Adrenal gland (tissue), 9 donors: ENCODE measurements at regions not wholly inside any gene's neighbourhood (a gene's known extent, or its start where the extent isn't known, plus 50 kb on each side); places are given as distances from the start of the nearest gene placed in this dataset.

ENCODE experiments used
- DNase-seq, 7 donors: peaks; one replicate each; pipeline ENCODE4 v3.0.0-alpha.2; 2019 to 2020
- H3K27ac ChIP-seq, 5 donors: fragments of 200-600 bp; sonication (generic) in 4 of 5; 1 replicate in 3 of 5; 2 replicates in 2 of 5; pipeline versions ENCODE4 v1.5.1 to v1.8.0; 2016 to 2020; ENCODE audit warnings: mild to moderate bottlenecking in 1 of 5
- H3K27me3 ChIP-seq: fragments of 200-600 bp; 2 replicates; pipeline ENCODE4 v1.8.0; 2021
- H3K36me3 ChIP-seq, 2 donors: fragments of 200-600 bp; replicated peaks in 1 of 2; 1 replicate in 1 of 2; 2 replicates in 1 of 2; pipeline versions ENCODE4 v1.5.1 to v1.8.0; 2018 to 2022
- H3K4me1 ChIP-seq, 2 donors: fragments of 200-600 bp; replicated peaks in 1 of 2; 1 replicate in 1 of 2; 2 replicates in 1 of 2; pipeline versions ENCODE4 v1.5.1 to v1.8.0; 2018 to 2021
- H3K4me3 ChIP-seq, 4 donors: fragments of 200-600 bp; sonication (generic) in 3 of 4; one replicate each; pipeline ENCODE4 v1.5.1; 2016 to 2018
- H3K9me3 ChIP-seq, 3 donors: fragments of 200-600 bp; sonication (generic) in 1 of 3; replicated peaks in 1 of 3; 1 replicate in 2 of 3; 2 replicates in 1 of 3; pipeline versions ENCODE4 v1.5.1 to v1.8.0; 2016 to 2021
- CTCF ChIP-seq, 6 experiments: fragments of 450-650 bp in 4 of 6; fragments of 200-600 bp in 2 of 6; sonication (generic) in 1 of 6; IDR thresholded peaks; 1 replicate in 5 of 6; 2 replicates in 1 of 6; pipeline versions ENCODE4 v1.5.1 to v1.8.0; 2016 to 2021; ENCODE audit warnings: antibody characterized with exemption in 6 of 6, mild to moderate bottlenecking in 2 of 6, moderate library complexity in 1 of 6
- POLR2A ChIP-seq, 2 donors: fragments of 450-650 bp; IDR thresholded peaks; one replicate each; pipeline ENCODE4 v1.6.1; 2017; ENCODE audit warnings: antibody characterized with exemption in 2 of 2, mild to moderate bottlenecking in 2 of 2, moderate library complexity in 1 of 2
- WGBS, 4 donors: extraction: QIAGEN DNeasy Blood & Tissue Kit in 2 of 4; methylation state at CpG; one replicate each; pipeline versions ENCODE4 v1.1.5 to v1.1.7; 2013 to 2017; 5-methylcytosine and 5-hydroxymethylcytosine counted together
- intact Hi-C, 2 donors: fragments of 100-400 bp; cut with DNase I; formaldehyde crosslinking; loops; one replicate each; pipeline versions ENCODE4 v1.14.1 to v1.15.0; 2022 to 2023
- donor health status: healthy with polysubstance abuse.
- donor health status: Bipolar disorder and iron deficiency.
- donor health status: DM: yes; HTN: yes; CAD: no.
- donor health status: DM: no; HTN: no; CAD: no.
- donor health status: DM: no; HTN: no; CAD: no.

- Histone ChIP-seq H3K9me3 (no peaks in the 10 kb centered on the region), H3K27me3 (no peaks in the 10 kb centered on the region), H3K4me3 (no peak overlapping the region), H3K36me3 (no peaks in the 10 kb centered on the region), H3K4me1 (no peaks in the 10 kb centered on the region), H3K27ac (no peak overlapping the region)
- intact Hi-C loops = loop anchor here in 1 of 2 donors (10.0 kb wide), 1 partner anchor 135 kb away; no protein-coding TSS in a partner anchor
- TF ChIP-seq CTCF (IDR thresholded peaks at IDR 0.05) (no peak), POLR2A (IDR thresholded peaks at IDR 0.05) (no peak)
- WGBS, 4 donors = 48 to 65% (median 61%) methylated on average over 2 of the region's 2 CpGs
- DNase-seq = no peak
These were observed 565.1 kb downstream of the PIK3C3 start for GRCh38 chr18:42520138-42520537.

DNA sequence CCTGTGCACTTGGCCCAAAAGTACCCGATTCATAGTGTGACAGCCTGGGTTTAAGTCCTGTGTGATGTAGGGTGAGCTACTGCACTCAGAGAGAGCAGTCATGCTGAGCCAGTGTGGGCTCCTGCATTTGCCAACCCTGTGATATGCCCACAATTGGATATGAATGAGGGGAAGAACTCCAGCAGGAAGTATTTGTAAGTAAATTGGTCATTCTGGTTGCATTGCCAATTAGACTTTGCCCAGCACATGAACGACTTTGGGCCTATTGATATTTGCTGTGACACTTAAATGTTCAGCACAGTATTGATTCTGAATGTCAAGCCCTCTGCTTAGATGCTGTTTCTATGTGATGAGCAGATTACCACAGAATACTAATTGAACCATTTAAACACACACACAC, 570.9 kb downstream of the PIK3C3 start:
- intact Hi-C loops = loop anchor here in 1 of 2 donors (10.0 kb wide), 1 partner anchor 141 kb away; no protein-coding TSS in a partner anchor
- no peaks in the 10 kb centered on the region for H3K36me3 ChIP-seq
- H3K9me3 ChIP-seq = no peaks in the 10 kb centered on the region
- no peak for TF ChIP-seq POLR2A (IDR thresholded peaks at IDR 0.05)
- TF ChIP-seq CTCF (IDR thresholded peaks at IDR 0.05) = no peak
- WGBS, 4 donors = 60 to 73% (median 69%) methylated on average over 2 of the region's 2 CpGs
- H3K27ac ChIP-seq = no peak overlapping the region
- DNase-seq = no peak
- no peak overlapping the region for H3K4me3 ChIP-seq
- H3K4me1 ChIP-seq = no peaks in the 10 kb centered on the region
- no peaks in the 10 kb centered on the region for H3K27me3 ChIP-seq

DNA sequence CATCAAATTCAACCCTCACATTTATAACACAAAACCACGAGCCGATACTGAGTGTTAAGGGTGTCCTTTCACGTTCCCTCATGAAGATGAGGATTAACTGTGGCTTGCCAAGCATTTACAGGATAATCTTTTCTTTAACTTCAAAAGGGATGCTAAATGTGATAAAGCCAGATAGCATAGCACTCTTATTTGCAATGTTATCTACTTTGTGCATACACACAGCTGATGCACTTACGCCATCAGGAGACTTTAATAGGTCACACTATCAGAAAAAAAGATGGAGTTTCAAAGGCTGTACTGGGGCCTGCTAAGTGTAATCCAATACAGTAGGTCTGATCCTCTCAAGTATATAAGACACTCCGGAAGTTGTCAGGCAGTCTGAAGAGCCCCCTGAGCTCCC, 572.7 kb downstream of the PIK3C3 start:
- intact Hi-C loops = loop anchor here in 1 of 2 donors (10.0 kb wide), 1 partner anchor 143 kb away; no protein-coding TSS in a partner anchor
- no peak overlapping the region for H3K4me3 ChIP-seq
- TF ChIP-seq POLR2A (IDR thresholded peaks at IDR 0.05) (no peak), CTCF (IDR thresholded peaks at IDR 0.05) (no peak)
- no peaks in the 10 kb centered on the region for H3K9me3 ChIP-seq
- no peak overlapping the region for H3K27ac ChIP-seq
- no peak for DNase-seq
- H3K4me1 ChIP-seq = no peaks in the 10 kb centered on the region
- 82 to 93% (median 89%) methylated on average over 5 of the region's 5 CpGs for WGBS, 4 donors
- H3K36me3 ChIP-seq = no peaks in the 10 kb centered on the region
- H3K27me3 ChIP-seq = no peaks in the 10 kb centered on the region

DNA sequence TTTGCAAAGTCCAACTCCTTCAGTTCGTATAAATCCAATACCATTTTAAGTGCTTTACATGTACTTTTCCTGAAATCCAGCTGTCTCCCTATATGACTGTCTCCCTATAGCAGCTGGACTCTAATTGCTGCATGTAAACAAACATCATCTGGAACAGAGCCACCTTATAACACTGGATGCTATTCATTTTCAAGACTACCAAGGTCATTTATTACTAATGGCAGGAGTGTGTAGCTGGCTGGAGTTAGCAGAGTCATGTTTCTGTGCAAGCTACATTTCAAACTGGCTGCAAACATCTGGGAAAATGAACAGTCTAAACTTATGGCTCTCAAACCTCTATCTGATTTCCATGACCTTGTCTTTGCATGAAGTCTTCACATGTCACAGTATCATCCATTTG, 575.2 kb downstream of the PIK3C3 start:
- no peaks in the 10 kb centered on the region for H3K9me3 ChIP-seq
- no peaks in the 10 kb centered on the region for H3K36me3 ChIP-seq
- H3K27ac ChIP-seq = no peak overlapping the region
- H3K4me1 ChIP-seq = no peaks in the 10 kb centered on the region
- no peak overlapping the region for H3K4me3 ChIP-seq
- TF ChIP-seq POLR2A (IDR thresholded peaks at IDR 0.05) (no peak), CTCF (IDR thresholded peaks at IDR 0.05) (no peak)
- intact Hi-C loops = no loop called here
- no peak for DNase-seq
- H3K27me3 ChIP-seq = no peaks in the 10 kb centered on the region
- 54 to 78% (median 63%) methylated on average over 1 of the region's 1 CpG for WGBS, 4 donors
